ENCODE measurements at regions not wholly inside any gene's neighbourhood (a gene's known extent, or its start where the extent isn't known, plus 50 kb on each side); places are given as distances from the start of the nearest gene placed in this dataset.

DNA sequence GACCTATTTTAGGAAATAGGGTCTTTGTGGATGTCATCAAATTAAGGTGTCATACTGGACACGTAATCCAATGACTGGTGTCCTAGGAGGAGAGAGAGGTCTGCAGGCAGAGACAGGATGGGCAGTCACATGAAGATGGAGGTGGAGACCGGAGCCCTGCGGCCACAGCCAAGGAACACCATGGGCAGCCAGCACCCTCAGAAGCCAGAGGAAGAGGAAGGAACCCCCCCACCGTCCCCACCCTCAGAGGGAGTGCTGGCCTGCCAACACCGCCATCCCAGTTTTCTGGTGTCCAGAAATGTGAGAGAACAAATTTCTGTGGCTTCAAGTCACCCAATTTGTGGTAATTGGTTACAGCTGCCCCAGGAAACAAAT is 88.3 kb downstream of the NSUN2 start (continued):
- no peak for TF ChIP-seq ZNF462 (CRISPR knock-in tag; IDR thresholded peaks at IDR 0.05)
